ENCODE measurements at regions not wholly inside any gene's neighbourhood (a gene's known extent, or its start where the extent isn't known, plus 50 kb on each side); places are given as distances from the start of the nearest gene placed in this dataset.
"Not testable (repeated sequence)": the region's sequence is repeated elsewhere in the genome, so short reads cannot be mapped to it uniquely, and the experiment has no call there.

GRCh38 chr2:83103613-83104012 lies 1355.5 kb downstream of the SUCLG1 start (continued):
- TF ChIP-seq RBM39 (optimal IDR thresholded peaks at IDR 0.05; ENCODE audit: low read depth, low read length) (no peak), E2F8 (IDR thresholded peaks at IDR 0.05; ENCODE audit: low read depth, partially characterized antibody) (no peak), HOMEZ (CRISPR knock-in tag; IDR thresholded peaks at IDR 0.05) (no peak), ETS2 (tag; IDR thresholded peaks at IDR 0.05; ENCODE audit: borderline replicate concordance, poor library complexity, severe bottlenecking) (no peak), NFE2L1 (tag; IDR thresholded peaks at IDR 0.05; ENCODE audit: borderline replicate concordance, low read depth) (no peak), ZNF134 (CRISPR knock-in tag; conservative IDR thresholded peaks at IDR 0.05) (no peak)

GRCh38 chr2:83089051-83089450 lies 1370.0 kb downstream of the SUCLG1 start:
- H3K9me1 ChIP-seq (ENCODE audit: control insufficient read depth, insufficient read depth, low read length); H3K27ac ChIP-seq (ENCODE audit: extremely low read depth, low read depth, low read length); ATAC-seq; intact Hi-C loops (cut with micrococcal nuclease); H3K27me3 ChIP-seq (ENCODE audit: control insufficient read depth in 2 of 2, insufficient read depth in 2 of 2, low read length in 2 of 2); H3K4me3 ChIP-seq; H3K9ac ChIP-seq (ENCODE audit: insufficient read depth in 1 of 2, low read depth in 2 of 2, low read length in 2 of 2); H3K4me2 ChIP-seq (ENCODE audit: insufficient read depth, low read length); H3K9me3 ChIP-seq (replicated peaks; ENCODE audit: control insufficient read depth, insufficient read depth, low read depth, low read length); FAIRE-seq; H3K36me3 ChIP-seq (ENCODE audit: control insufficient read depth, insufficient read depth, low read length); H3K4me1 ChIP-seq (replicated peaks in 1 of 2; ENCODE audit: control insufficient read depth in 2 of 2, insufficient read depth in 2 of 2, low read length in 2 of 2); BruUV-seq (replicated peaks); H2AFZ ChIP-seq (ENCODE audit: low read depth, low read length); H3K79me2 ChIP-seq (ENCODE audit: control insufficient read depth, insufficient read depth, low read length); in situ Hi-C loops (cut with MboI); H4K20me1 ChIP-seq (replicated peaks; ENCODE audit: control insufficient read depth, insufficient read depth, low read length); DNase-seq (ENCODE audit: extremely low read depth in 1 of 4, low spot score in 3 of 4); CTCF ChIA-PET (ENCODE audit: low intra/inter-chr PET ratio): not testable (repeated sequence)
- WGBS (ENCODE audit: insufficient coverage, low coverage, missing lambda C conversion rate): 0% methylated on average over 6 of the region's 15 CpGs
- POLR2A ChIA-PET: interaction anchor here (0.6 kb wide), 1 partner anchor 155 kb away, joined by 4 read pairs; no protein-coding TSS in a partner anchor
